ENCODE measurements at regions not wholly inside any gene's neighbourhood (a gene's known extent, or its start where the extent isn't known, plus 50 kb on each side); places are given as distances from the start of the nearest gene placed in this dataset.

DNA sequence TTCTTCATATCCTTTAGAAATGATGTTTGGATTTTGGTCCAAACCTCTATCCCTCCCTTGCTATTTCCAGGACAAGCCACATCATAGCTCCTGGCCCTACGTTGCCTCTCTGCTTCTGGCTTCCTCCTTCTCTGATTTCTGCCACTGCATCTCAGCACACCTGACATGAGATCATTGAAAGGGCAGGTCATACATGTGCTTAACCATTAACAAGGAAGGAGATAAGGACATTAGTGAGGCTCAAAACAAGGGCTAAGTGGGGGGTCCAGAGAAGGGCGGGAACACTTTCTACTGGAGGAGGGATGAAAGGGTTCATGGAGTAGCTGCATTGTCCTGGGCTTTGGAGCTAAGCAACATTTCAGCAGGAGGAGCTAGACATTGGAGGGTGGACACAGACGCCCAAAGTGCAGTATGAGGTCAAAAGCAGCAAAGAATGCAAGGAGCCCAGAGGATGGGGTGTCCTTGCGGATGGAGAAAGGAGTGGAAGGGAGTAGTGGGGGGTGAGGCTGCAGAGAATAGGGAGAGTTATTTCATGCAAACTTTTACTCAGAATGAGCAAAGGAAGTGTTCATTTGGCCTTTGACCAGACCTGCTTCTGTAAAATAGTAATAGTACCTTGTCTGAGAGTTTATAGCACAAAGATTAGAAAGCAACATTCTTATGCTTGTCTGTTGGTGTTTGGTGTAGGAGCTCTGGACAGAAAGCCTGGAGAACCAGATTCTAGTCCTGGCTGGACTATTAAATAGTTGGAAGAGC, 102.4 kb upstream of the CREB5 start:
- Histone ChIP-seq H2AFZ (ENCODE audit: low read depth) (no peak overlapping the region), H3K4me3 (ENCODE audit: low read depth in 2 of 2, low read length in 1 of 2) (no peak overlapping the region), H3K9me3 (no peaks in the 10 kb centered on the region), H3K4me2 (no peak overlapping the region), H3F3A (replicated peaks; ENCODE audit: insufficient read depth) (no peaks in the 10 kb centered on the region), H3K9me2 (no peaks in the 10 kb centered on the region), H3K9ac (no peak overlapping the region), H3K79me2 (ENCODE audit: insufficient read depth) (no peaks in the 10 kb centered on the region), H3K36me3 (replicated peaks in 1 of 2; ENCODE audit: control insufficient read depth in 1 of 2, insufficient read depth in 2 of 2, low read length in 1 of 2) (no peaks in the 10 kb centered on the region), H3K4me1 (ENCODE audit: control insufficient read depth in 1 of 2, insufficient read depth in 2 of 2, low read depth in 1 of 2, low read length in 1 of 2) (peaks cover 0 to 7% of the 10 kb centered on the region in 2 experiments; a peak in 2 of 4 replicates), H3K27ac (ENCODE audit: low read depth in 2 of 2, low read length in 1 of 2) (no peak overlapping the region), H4K20me1 (ENCODE audit: insufficient read depth) (no peaks in the 10 kb centered on the region), H3K27me3 (ENCODE audit: insufficient read depth) (peaks cover 26% of the 10 kb centered on the region; the same call in 1 of the 2 replicates)
- ChIA-PET CTCF (interaction anchor here (0.7 to 3.0 kb wide), 5 partner anchors 11 to 319 kb away, joined by 3 to 21 read pairs (median 4); no protein-coding TSS in a partner anchor), POLR2A (no interaction called here)
- no peak for DNase-seq
- WGBS (ENCODE audit: low lambda C conversion rate): 48% methylated on average over 4 of the region's 4 CpGs
- TF ChIP-seq ELF1 (IDR thresholded peaks at IDR 0.05) (no peak), SIN3A (IDR thresholded peaks at IDR 0.05; ENCODE audit: borderline replicate concordance, low read depth, low read length) (no peak), SMC3 (IDR thresholded peaks at IDR 0.05; ENCODE audit: low read depth, low read length) (no peak), MEF2A (IDR thresholded peaks at IDR 0.05; ENCODE audit: borderline replicate concordance, low read depth) (no peak), RCOR1 (IDR thresholded peaks at IDR 0.05; ENCODE audit: low read length) (no peak), JUND (IDR thresholded peaks at IDR 0.05) (no peak), CHD2 (IDR thresholded peaks at IDR 0.05; ENCODE audit: low read length, partially characterized antibody) (no peak), POLR2AphosphoS5 (IDR thresholded peaks at IDR 0.05; ENCODE audit: low read depth, low read length) (no peak), RAD21 (IDR thresholded peaks at IDR 0.05; ENCODE audit: low read length) (no peak), TEAD4 (IDR thresholded peaks at IDR 0.05; ENCODE audit: borderline replicate concordance, insufficient read depth) (no peak)
- TF ChIP-seq, protein P1, sequence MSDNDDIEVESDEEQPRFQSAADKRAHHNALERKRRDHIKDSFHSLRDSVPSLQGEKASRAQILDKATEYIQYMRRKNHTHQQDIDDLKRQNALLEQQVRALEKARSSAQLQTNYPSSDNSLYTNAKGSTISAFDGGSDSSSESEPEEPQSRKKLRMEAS (IDR thresholded peaks at IDR 0.05; ENCODE audit: low read depth): no peak
- TF ChIP-seq, protein P2, sequence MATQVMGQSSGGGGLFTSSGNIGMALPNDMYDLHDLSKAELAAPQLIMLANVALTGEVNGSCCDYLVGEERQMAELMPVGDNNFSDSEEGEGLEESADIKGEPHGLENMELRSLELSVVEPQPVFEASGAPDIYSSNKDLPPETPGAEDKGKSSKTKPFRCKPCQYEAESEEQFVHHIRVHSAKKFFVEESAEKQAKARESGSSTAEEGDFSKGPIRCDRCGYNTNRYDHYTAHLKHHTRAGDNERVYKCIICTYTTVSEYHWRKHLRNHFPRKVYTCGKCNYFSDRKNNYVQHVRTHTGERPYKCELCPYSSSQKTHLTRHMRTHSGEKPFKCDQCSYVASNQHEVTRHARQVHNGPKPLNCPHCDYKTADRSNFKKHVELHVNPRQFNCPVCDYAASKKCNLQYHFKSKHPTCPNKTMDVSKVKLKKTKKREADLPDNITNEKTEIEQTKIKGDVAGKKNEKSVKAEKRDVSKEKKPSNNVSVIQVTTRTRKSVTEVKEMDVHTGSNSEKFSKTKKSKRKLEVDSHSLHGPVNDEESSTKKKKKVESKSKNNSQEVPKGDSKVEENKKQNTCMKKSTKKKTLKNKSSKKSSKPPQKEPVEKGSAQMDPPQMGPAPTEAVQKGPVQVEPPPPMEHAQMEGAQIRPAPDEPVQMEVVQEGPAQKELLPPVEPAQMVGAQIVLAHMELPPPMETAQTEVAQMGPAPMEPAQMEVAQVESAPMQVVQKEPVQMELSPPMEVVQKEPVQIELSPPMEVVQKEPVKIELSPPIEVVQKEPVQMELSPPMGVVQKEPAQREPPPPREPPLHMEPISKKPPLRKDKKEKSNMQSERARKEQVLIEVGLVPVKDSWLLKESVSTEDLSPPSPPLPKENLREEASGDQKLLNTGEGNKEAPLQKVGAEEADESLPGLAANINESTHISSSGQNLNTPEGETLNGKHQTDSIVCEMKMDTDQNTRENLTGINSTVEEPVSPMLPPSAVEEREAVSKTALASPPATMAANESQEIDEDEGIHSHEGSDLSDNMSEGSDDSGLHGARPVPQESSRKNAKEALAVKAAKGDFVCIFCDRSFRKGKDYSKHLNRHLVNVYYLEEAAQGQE (IDR thresholded peaks at IDR 0.05; ENCODE audit: low read depth, low read length): no peak
- TF ChIP-seq, protein P3, sequence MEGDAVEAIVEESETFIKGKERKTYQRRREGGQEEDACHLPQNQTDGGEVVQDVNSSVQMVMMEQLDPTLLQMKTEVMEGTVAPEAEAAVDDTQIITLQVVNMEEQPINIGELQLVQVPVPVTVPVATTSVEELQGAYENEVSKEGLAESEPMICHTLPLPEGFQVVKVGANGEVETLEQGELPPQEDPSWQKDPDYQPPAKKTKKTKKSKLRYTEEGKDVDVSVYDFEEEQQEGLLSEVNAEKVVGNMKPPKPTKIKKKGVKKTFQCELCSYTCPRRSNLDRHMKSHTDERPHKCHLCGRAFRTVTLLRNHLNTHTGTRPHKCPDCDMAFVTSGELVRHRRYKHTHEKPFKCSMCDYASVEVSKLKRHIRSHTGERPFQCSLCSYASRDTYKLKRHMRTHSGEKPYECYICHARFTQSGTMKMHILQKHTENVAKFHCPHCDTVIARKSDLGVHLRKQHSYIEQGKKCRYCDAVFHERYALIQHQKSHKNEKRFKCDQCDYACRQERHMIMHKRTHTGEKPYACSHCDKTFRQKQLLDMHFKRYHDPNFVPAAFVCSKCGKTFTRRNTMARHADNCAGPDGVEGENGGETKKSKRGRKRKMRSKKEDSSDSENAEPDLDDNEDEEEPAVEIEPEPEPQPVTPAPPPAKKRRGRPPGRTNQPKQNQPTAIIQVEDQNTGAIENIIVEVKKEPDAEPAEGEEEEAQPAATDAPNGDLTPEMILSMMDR (IDR thresholded peaks at IDR 0.05): no peak
- TF ChIP-seq, protein P4, sequence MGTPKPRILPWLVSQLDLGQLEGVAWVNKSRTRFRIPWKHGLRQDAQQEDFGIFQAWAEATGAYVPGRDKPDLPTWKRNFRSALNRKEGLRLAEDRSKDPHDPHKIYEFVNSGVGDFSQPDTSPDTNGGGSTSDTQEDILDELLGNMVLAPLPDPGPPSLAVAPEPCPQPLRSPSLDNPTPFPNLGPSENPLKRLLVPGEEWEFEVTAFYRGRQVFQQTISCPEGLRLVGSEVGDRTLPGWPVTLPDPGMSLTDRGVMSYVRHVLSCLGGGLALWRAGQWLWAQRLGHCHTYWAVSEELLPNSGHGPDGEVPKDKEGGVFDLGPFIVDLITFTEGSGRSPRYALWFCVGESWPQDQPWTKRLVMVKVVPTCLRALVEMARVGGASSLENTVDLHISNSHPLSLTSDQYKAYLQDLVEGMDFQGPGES (IDR thresholded peaks at IDR 0.05; ENCODE audit: low read depth, low read length): no peak
- TF ChIP-seq, protein P5, sequence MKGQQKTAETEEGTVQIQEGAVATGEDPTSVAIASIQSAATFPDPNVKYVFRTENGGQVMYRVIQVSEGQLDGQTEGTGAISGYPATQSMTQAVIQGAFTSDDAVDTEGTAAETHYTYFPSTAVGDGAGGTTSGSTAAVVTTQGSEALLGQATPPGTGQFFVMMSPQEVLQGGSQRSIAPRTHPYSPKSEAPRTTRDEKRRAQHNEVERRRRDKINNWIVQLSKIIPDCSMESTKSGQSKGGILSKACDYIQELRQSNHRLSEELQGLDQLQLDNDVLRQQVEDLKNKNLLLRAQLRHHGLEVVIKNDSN (IDR thresholded peaks at IDR 0.05; ENCODE audit: borderline replicate concordance, low read depth): no peak

Measured in SK-N-SH (cell line).